K562 (cell line): ENCODE measurements at regions not wholly inside any gene's neighbourhood (a gene's known extent, or its start where the extent isn't known, plus 50 kb on each side); places are given as distances from the start of the nearest gene placed in this dataset.
A peak's percentile ranks its signal among the peaks of the same experiment; 100 is the strongest.

Source experiments
- MGA ChIP-seq: fragments of 450-650 bp; IDR thresholded peaks from 2 replicates; pipeline ENCODE4 v1.6.1; 2016; ENCODE audit warnings: mild to moderate bottlenecking, moderate library complexity
- MTA1 ChIP-seq: fragments of 450-650 bp; IDR thresholded peaks from 2 replicates; pipeline ENCODE4 v1.6.1; 2017; ENCODE audit warnings: borderline replicate concordance
- NEUROD1 ChIP-seq: fragments of 150-350 bp; IDR thresholded peaks from 2 replicates; pipeline ENCODE4 v1.6.1; 2014; ENCODE audit warnings: borderline replicate concordance, low read length, low read depth; ENCODE audit not compliant: partially characterized antibody
- PBX2 ChIP-seq, 2 experiments: IDR thresholded peaks in 1 of 2; conservative IDR thresholded peaks in 1 of 2; 2 replicates each; pipeline ENCODE4 v1.6.1; 2016; ENCODE audit warnings: low read depth in 2 of 2, mild to moderate bottlenecking in 1 of 2, missing compliant biosample characterization in 1 of 2, missing genetic modification characterization in 1 of 2, moderate library complexity in 1 of 2

DNA sequence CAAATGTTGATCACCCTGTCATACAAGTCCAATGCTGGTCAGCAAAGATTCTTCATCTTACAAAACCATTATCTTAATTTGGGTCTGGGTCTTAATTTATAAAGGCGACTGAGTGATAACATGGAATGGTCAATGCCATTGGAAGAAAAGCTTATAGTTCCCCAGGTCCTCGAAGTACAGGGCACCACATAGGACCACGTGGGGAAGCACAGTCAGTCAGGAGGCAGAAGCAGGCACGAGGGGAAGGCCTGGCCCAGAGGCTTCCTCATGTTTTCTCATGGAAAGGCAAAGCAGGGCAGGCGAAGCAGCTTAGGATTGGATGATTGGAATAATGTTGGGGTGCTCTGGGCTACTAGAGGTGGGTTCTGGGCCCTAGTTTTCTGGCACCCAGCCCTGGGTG lies 175.7 kb downstream of the FASLG start (continued):
- TF ChIP-seq MGA, result peak; percentile 39; the same call in 1 of the 2 replicates
- no peak for TF ChIP-seq MTA1
- no peak for TF ChIP-seq PBX2 (CRISPR knock-in tag; IDR thresholded peaks at IDR 0.05; ENCODE audit: low read depth)
- TF ChIP-seq PBX2 (tag; conservative IDR thresholded peaks at IDR 0.05; ENCODE audit: low read depth), result no peak
- TF ChIP-seq NEUROD1, result no peak
